HG03469 (cell line): ENCODE measurements at regions not wholly inside any gene's neighbourhood (a gene's known extent, or its start where the extent isn't known, plus 50 kb on each side); places are given as distances from the start of the nearest gene placed in this dataset.

Experiments
- ATAC-seq: cut with Tn5 transposase; IDR thresholded peaks from one replicate; pipeline ENCODE4 v1.9.1; 2021; ENCODE audit warnings: mild to moderate bottlenecking, moderate library complexity, moderate number of reproducible peaks; ENCODE audit not compliant: unreplicated experiment

DNA sequence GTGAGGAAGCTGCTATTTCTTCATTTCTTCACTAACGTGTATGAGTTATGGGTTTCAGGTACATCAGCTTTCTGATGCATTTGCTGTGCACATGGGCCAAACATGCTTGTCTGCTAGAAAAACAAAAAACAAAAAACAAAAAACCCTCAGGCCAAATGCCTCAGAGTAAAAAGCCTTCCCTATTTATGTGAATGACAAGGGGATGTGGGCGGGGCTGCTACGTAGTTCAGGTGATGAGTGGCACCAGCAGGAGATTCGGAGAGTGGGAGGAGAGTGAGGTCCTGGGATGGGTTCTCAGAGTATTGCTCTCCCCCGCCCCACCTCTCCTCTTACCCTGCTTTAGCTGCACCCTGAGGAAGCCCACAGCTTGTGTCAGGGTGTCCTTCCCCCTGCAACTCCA lies 596.8 kb upstream of the JAG1 start:
- no peak for ATAC-seq

DNA sequence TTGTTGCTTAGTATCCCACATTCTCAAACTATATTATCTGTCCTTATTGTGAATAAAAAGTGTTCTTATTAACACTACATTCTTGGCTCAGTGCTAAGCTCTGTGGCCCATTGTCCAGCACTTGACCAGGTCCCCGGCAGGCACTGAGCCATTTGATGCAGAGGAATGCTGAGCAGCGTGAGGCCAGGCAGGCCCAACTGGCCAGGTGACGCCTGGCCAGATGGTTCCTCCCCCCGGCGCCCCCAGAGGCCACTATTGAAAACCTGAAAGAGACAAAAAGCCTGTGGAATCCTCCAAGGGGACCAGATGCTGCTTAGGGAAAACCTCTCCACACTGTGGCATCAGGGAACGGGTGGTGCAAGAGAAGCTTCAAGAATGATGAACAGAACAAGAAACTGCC lies 597.5 kb upstream of the JAG1 start:
- ATAC-seq, result no peak

DNA sequence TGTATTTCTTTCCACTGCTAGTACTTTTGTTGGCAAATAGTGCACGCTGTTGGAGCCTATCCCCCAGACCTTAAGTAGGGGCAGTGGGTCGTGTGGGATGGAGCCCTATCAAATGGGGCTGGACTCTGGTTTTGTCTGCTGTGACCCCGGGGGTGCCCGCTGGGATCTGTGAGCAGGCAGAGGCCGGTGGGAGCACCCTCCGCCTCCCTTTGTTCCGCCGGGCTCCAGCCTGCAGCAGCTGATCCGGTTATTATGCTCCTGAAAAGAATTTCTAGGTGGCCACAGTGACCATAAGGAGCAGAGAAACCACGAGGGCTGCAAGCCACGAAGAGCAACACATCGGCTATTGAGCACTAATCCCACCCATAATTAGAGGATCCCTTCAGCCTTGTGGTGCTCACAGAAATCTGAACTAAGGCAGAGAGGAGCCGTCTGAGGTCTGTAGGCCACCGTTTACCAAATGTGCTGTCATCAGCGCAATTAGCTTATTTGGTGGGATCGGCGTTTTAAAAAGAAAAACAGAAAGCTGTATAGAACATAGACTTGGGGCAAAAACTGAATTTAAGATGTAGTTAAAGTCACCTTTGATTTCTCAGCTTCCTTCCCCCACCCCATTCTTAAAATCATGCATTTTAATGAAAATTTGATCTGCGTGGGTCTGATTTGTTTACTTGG lies 598.3 kb upstream of the JAG1 start:
- ATAC-seq, result no peak

DNA sequence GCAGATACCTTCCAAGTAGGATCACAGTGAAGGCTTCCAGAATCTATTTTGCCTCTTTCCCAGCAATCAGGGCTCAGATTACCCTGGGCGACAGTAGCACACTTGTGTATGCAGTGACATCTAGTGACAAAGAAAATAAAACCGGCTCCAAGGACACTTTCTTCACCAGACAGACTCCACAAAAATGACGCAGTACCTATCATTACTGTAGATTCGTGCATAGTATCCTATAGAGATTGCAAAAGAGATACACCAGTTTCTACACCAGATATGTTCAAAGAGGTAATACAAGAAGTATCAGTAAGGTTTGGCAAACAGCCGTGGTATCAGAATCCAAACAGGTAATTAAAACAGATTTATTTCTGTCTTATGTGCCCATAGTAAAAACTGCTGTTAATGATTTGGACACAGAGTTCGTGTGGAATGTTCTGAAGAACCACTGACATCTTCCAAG lies 600.4 kb upstream of the JAG1 start:
- peak; percentile 42 for ATAC-seq

DNA sequence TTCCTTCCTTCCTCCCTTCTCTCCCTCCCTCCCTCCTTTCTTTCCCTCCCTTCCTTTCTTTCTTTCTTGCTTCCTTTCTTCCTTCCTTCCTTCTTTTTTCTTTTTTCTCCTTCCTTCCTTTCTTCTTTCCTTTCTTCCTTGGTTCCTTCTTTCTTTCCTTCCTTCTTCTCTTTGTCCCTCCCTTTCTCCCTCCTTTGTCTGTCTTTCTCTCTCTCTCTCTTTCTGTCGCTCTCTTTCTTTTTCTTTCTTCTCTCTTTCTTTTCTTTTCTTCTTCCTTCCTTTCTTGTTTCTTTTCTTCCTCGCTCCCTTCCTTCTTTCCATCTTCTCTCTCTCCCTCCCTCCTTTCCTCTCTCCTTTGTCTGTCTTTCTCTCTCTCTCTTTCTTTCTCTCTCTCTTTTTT lies 601.9 kb upstream of the JAG1 start:
- ATAC-seq, result no peak

DNA sequence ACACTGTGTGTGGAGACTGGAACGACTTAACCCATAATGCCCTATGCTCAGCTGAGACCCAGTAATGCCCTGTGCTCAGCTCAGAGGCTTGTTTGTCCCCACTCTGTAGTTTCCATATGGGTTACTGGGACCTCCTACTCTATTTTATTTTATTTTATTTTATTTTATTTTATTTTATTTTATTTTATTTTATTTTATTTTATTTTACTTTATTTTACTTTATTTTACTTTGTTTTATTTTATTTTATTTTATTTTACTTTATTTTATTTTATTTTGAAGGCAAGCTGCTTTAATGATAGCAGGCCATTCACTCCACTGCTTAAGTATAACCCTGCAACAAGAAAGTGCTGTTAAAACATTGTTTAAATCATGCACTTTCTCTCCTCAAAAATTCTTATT lies 603.4 kb upstream of the JAG1 start:
- ATAC-seq, result no peak

DNA sequence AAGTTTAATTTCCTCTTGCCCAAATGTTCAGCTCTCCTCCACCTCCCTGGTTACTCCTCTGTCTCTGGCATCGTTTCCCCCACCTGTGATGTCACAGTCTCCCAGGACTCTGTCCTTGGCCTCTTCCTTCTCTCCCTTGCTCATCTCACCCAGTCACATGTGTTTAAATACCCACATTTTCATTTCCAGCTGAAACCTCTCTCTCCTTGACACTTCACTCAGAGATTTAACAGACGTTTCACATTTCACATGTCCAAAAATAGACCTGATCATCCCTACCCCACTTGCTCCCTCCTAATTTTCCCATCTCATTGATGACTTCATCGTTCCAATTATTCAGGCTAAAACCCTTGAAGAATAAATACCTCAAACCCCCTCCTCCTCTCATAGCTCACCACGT lies 604.1 kb upstream of the JAG1 start:
- ATAC-seq, result no peak

DNA sequence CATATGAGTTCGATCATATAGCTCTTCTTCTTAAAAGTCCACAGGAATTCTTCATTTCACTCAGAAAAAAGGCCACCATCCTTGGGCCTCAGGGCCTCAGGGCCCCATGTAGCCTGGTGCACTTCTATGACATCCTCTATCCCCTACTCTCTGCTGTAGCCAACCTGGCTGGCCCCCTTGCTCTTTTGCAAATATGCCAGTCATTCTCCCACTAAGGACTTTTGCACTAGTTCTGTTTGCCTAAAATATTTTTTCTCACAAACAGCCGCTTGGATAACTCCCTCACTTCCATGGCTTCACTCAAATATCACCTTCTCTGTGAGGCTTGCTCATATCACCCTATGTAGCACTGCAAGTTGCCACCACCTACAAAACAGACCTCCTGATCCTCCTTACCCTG lies 604.7 kb upstream of the JAG1 start:
- ATAC-seq, result no peak

DNA sequence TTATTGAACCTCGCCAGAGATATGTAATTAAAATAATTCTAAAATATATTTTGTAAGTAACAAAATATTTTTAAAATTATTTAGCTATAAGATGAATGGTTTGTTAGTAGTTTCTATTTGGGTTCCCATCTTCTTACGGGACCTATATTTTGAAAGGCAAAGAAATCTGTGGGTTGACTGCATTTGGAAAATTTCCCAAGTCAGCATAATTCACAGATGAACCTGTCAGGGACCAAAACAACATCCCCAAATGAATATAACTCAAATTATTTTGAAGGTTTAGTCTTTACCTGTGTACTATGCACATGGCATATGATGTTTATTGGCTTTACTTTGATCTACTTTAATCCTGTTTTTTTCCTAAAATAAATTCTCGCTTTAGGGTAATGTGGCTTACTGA lies 607.4 kb upstream of the JAG1 start:
- no peak for ATAC-seq

DNA sequence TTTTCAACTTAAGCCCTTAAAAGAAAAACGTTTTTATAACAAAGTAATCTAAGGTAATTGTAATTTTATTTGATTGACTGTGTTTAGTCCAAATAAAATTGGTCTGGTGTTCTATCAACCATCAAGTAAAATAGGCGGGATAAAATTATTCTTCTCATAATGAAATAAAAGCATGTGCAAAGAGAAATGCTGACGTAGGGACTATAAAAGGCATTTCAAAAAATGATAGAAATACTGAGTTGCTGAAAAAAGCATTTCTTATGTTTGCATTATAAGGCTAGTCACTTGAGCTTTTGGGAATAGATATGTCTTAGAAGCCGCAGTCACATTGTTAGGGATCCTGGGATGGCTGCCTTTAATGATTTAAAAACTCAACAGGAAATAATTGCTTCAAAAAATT lies 608.0 kb upstream of the JAG1 start:
- no peak for ATAC-seq

DNA sequence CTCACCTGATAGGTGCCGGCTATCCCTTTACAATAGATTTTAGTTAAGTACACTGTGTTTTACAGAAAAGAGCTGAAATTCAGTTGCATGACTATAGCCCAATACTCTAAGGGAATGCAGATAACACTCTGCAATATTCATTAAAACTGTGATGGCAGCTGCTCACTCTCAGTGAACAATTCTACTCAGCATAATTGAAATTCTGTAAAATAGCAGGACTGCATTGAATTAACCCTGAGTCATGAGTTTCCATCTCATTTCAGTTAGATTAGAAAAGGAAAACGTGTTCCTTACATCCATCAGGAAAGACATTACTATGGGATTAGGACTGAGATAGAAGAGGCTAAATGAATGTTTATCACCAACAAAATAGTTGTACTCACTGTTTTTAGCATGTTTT lies 613.3 kb upstream of the JAG1 start:
- no peak for ATAC-seq

DNA sequence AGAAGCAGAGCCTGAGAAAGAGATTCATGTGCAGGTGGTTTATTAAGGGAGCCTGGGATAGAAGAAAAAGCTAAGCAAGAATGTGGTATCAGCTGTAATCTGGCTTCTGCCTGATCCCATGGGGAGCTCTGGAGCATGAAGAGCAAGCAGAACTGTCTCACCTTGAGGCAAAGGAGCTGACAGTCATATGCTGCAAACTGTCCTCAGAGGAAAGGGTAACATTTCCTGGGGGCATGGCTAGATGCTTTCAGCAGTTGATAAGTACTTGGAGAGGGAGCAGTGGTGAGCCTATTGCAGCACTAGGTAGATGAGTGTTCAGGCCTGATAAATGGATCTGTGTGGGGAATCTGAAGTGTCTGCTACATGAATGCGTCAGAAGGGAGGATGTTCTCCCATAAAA lies 621.5 kb upstream of the BTBD3 start:
- ATAC-seq, result no peak

DNA sequence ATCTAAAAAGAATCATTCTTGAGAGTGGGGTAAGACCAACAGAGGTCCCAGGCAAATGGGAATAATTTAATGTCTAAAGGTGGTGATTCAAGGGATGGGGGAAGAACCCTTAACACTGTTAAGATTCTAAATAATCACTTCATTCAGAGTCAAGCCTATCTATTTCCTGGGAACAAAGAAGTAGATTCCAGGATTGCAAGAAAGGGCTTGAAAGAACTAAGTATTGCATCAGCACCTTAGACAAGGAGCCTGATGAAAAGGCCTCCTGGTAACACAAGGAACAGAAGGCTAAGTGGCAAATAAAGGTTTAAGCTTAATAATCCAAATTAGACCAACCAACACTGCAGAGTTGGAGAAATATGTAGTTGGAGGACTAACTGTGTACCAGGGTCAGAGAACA lies 620.7 kb upstream of the BTBD3 start:
- no peak for ATAC-seq

DNA sequence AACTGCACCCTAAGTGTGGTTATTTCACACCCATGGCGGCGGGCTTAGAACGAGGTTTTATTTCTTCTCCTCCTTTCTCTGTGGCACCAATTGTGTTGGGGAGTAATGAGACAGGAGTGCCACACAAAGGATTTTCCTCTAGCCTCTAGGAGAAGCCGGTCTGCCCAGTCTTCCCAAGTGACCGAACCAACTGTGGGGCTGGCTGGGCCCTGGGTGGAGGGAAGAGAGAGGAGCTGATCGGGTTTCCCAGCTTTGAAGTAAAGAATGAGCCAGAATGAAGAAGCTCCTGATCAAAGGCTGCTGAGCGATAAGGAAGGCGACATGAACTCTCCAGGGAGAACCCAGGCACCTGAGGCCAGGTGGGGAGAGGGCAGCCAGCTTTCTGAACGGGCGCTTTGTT lies 616.0 kb upstream of the BTBD3 start:
- no peak for ATAC-seq

DNA sequence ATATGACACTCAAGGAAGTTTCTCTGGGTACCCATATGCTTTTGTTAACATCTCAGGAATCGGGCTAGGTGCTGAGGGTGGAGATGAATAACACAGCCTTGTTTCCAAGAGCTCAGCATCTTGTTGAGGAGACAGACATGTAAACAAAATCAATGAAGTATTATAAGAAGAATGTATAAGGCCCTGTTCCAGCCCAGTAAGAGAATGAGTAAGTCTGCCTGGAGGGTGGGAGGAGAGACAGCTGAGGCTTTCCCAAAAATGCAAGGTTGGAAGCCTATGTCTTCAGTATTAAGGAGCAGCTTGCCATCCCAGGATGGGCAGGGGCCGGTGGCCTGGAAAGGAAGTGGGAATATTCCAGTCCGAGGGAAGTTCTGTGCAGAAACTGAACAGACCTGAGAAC lies 615.3 kb upstream of the BTBD3 start:
- no peak for ATAC-seq

DNA sequence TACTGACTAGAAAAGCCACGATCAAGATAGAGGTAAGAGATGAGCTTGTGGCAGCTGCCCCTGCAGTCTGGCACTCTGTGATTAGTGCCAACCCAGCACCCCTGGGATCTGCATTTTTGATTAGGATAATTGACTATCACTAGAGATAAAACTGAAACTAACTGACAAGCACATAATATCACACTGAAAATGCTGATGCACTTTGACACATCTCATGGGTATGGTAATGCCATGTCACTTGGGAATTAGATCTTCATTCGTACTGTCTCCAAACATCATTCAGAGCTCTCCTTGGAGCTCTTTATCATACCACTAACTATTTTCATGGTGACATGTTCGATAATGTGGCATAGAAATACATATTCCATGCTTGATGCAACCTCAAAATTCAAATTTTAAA lies 612.9 kb upstream of the BTBD3 start:
- no peak for ATAC-seq

DNA sequence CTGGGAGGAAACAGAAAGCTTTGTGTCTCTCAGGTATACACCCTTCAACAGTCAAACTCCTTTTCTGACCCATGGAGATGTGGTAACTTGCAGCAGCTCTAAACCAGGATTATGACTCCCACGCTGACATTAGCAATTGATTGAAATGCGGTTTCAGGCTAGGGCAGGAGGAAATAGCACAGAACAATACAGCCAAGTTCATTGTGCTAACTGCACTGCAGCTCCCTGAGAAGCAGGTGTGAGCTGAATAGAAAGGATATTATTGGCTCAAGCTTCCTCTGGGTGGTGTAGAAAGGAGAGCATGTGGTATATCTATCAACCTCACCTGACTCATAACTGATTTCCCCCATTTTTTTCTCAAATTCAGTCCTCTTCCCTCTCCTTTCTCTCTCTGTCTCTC lies 612.3 kb upstream of the BTBD3 start:
- ATAC-seq, result no peak

DNA sequence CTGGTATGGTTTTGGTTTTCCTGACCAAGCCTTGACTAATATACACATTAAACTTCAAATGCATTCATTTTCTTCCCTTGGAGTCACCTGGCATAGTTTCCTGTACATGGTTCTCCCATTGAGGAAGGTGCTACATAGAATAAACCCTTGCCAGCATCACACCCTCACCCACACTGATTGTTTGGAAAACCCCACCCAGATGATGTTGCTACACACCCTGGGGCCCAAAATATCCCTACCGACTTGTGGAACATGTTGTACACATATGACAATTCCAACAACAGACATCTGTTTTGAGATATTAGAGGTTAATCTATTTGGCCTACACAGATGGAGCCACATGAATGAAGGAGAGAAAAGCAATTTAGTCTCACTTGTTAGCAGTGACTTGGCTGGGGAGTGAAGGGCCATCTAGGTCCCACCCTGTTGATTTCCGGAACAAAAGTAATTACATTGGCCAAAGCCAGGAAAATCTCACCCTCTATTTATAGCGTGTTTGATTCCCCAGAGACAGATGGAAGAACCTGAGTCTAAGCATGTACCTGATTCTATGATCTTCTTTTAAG lies 606.0 kb upstream of the BTBD3 start:
- no peak for ATAC-seq

DNA sequence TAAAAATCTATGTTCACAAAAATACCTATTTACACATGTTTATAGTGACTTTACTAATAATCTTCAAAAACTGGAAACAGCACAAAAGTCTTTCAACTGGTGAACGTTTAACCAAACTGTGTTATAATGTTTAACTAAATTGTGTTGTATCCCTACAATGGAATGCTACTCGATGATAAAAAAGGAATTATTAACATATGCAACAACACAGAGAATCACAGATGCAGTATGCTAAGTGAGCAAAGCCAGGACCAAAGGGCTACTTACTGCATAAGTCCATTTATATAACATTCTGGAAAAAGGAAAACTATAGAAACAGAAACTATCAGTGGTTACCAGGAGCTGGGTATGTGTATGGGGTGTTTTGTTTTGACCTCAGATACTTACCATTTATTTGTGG lies 602.2 kb upstream of the BTBD3 start:
- no peak for ATAC-seq

DNA sequence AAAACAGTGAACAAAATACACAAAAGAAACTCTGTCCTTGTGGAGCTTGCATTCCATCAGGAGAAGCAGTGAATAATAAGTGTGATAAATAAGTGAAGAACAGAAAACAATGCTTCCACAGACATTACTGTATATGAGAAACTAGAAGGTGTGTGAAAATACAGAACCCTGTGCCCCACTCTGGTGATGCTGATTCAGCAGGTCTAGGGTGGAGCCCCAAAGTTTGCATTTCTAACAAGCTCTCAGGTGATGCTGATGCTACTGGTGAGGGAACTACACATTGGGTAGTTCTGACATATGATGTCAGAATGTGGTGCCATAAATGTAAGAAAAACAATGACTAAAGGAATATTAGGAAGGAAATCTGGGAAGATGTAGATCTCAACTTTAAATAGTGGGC lies 601.4 kb upstream of the BTBD3 start:
- no peak for ATAC-seq

DNA sequence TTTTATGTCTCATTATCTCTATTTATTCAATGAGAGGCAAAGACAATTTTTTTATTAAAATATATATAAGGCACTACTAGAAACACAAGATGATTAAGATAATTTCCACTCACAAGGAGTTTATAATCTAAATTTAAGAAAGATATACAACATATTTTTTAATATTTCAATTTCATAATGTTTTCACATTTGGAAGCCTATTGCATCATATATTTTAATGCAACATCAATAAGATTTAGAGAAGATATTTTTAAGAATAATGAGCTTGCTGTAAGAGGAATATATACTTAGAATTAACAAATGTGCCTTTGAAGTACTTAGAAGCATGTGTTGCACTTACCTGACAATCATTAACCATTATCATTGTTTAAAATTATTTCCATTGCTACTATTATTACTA lies 597.7 kb upstream of the BTBD3 start:
- ATAC-seq, result no peak

DNA sequence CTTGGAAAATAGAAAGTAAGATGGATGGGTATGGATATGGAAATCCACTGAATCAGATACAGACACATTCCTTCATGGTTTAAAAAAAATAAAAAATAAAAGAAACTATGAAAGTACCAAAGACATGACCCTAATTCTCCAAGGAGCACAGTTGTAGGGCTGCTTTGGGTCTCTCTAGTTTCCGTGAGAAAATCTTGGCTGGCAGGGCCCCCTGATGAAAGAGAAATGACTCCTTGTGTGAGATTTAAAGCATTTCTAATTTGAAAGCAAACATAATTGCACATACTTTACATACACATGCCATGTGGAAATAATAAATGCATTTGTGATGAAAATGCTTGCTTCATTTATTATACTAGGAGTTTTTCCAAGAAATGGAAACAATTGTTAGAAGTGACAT lies 593.9 kb upstream of the BTBD3 start:
- no peak for ATAC-seq

DNA sequence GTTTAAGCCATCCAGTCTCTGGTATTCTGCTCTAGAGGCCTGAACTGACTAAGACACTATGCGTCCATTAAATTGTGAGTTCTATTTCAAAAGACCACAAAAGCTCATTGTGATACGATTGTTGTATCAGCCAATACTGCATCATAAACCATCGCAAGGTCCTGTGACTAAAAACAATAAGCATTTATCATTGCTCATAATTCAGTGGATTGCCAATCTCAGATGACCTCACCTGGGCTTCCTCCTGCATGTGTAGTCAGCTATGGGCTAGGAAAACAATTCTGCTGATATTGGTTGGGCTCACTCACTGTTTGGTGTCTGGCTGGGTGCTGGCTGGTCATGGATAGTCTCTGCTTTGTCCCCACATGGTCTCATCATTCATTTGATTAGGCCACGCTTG lies 592.7 kb upstream of the BTBD3 start:
- ATAC-seq, result no peak
